SK-N-SH (cell line): ENCODE measurements at regions not wholly inside any gene's neighbourhood (a gene's known extent, or its start where the extent isn't known, plus 50 kb on each side); places are given as distances from the start of the nearest gene placed in this dataset.

Experiments
- CTCF ChIA-PET: fragments of 300-600, 350-600 bp; formaldehyde crosslinking; extraction: SDS; loops from one replicate; lab custom pipeline; 2021; lab: Yijun Ruan, JAX
- POLR2A ChIA-PET: fragments of 350-600 bp; sonication (Branson Sonifier 250); formaldehyde crosslinking; extraction: SDS; loops from one replicate; lab custom pipeline; 2020; ENCODE audit warnings: antibody characterized with exemption, inconsistent platforms; lab: Yijun Ruan, JAX
- DNase-seq: peaks from one replicate; pipeline ENCODE4 v3.0.0; 2012
- H2AFZ ChIP-seq: fragments of 200-600 bp; sonication (generic); 2 replicates; pipeline ENCODE4 v1.8.1; 2016; ENCODE audit warnings: antibody characterized with exemption, mild to moderate bottlenecking, low read depth
- H3F3A ChIP-seq: fragments of 200-600 bp; sonication (generic); replicated peaks from 2 replicates; pipeline ENCODE3; 2016; ENCODE audit warnings: antibody characterized with exemption, mild to moderate bottlenecking; ENCODE audit not compliant: insufficient read depth
- H3K27ac ChIP-seq, 2 experiments: fragments of 200-500 bp in 1 of 2; fragments of 200-600 bp in 1 of 2; sonication (Bioruptor generic) in 1 of 2; sonication (generic), shearing (Covaris generic) in 1 of 2; 2 replicates each; pipeline versions ENCODE4 v1.5.1 to v1.6.1; 2014 to 2016; ENCODE audit warnings: low read depth in 2 of 2, inconsistent platforms in 1 of 2, low read length in 1 of 2, mild to moderate bottlenecking in 1 of 2, mixed read lengths in 1 of 2
- H3K27me3 ChIP-seq: fragments of 200-600 bp; sonication (generic), shearing (Covaris generic); 2 replicates; pipeline ENCODE4 v1.6.1; 2016; ENCODE audit warnings: mixed run types; ENCODE audit not compliant: insufficient read depth
- H3K36me3 ChIP-seq, 2 experiments: fragments of 200-500 bp in 1 of 2; fragments of 200-600 bp in 1 of 2; sonication (Bioruptor generic) in 1 of 2; sonication (generic) in 1 of 2; replicated peaks in 1 of 2; 2 replicates each; pipeline versions ENCODE3 to v1.5.1; 2014 to 2016; ENCODE audit warnings: low read length in 1 of 2, mild to moderate bottlenecking in 1 of 2; ENCODE audit not compliant: insufficient read depth in 2 of 2, control insufficient read depth in 1 of 2
- H3K4me1 ChIP-seq, 2 experiments: fragments of 200-500 bp in 1 of 2; fragments of 200-600 bp in 1 of 2; sonication (Bioruptor generic) in 1 of 2; sonication (generic), shearing (Covaris generic) in 1 of 2; 2 replicates each; pipeline versions ENCODE4 v1.5.1 to v1.6.1; 2014 to 2016; ENCODE audit warnings: low read depth in 1 of 2, low read length in 1 of 2, mixed run types in 1 of 2; ENCODE audit not compliant: insufficient read depth in 2 of 2, control insufficient read depth in 1 of 2
- H3K4me2 ChIP-seq: fragments of 200-600 bp; sonication (generic), shearing (Covaris generic); 2 replicates; pipeline ENCODE4 v1.6.1; 2017; ENCODE audit warnings: mixed run types
- H3K4me3 ChIP-seq, 2 experiments: fragments of 200-500 bp in 1 of 2; fragments of 200-600 bp in 1 of 2; sonication (Bioruptor generic) in 1 of 2; sonication (generic), shearing (Covaris generic) in 1 of 2; 2 replicates each; pipeline versions ENCODE4 v1.5.1 to v1.8.1; 2014 to 2016; ENCODE audit warnings: low read depth in 2 of 2, inconsistent platforms in 1 of 2, low read length in 1 of 2, mild to moderate bottlenecking in 1 of 2, mixed read lengths in 1 of 2, moderate library complexity in 1 of 2
- H3K79me2 ChIP-seq: fragments of 200-600 bp; sonication (generic); 2 replicates; pipeline ENCODE4 v1.8.1; 2017; ENCODE audit warnings: mild to moderate bottlenecking; ENCODE audit not compliant: insufficient read depth
- H3K9ac ChIP-seq: fragments of 200-600 bp; sonication (generic); 2 replicates; pipeline ENCODE4 v1.6.1; 2017; ENCODE audit warnings: mixed run types
- H3K9me2 ChIP-seq: fragments of 200-600 bp; sonication (generic); 2 replicates; pipeline ENCODE4 v1.6.1; 2017; ENCODE audit warnings: mixed run types
- H3K9me3 ChIP-seq: fragments of 200-600 bp; sonication (generic); 2 replicates; pipeline ENCODE4 v1.6.1; 2017; ENCODE audit warnings: mixed run types, mild to moderate bottlenecking, moderate library complexity
- H4K20me1 ChIP-seq: fragments of 200-600 bp; sonication (generic); 2 replicates; pipeline ENCODE4 v1.6.1; 2017; ENCODE audit warnings: mild to moderate bottlenecking, mixed run types; ENCODE audit not compliant: insufficient read depth
- ELF1 ChIP-seq: IDR thresholded peaks from 2 replicates; pipeline ENCODE4 v1.4.0; 2012
- EZH2phosphoT487 ChIP-seq: fragments of 200-600 bp; sonication (generic); IDR thresholded peaks from 2 replicates; pipeline ENCODE4 v1.6.1; 2017; ENCODE audit warnings: low read depth, mixed run types, mild to moderate bottlenecking, antibody characterized with exemption, moderate library complexity, borderline replicate concordance
- FOXM1 ChIP-seq: IDR thresholded peaks from 2 replicates; pipeline ENCODE4 v1.4.0; 2012; ENCODE audit warnings: low read depth, mild to moderate bottlenecking
- GABPA ChIP-seq: IDR thresholded peaks from 2 replicates; pipeline ENCODE4 v1.4.0; 2012; ENCODE audit warnings: low read depth, mild to moderate bottlenecking
- JUND ChIP-seq: IDR thresholded peaks from 2 replicates; pipeline ENCODE4 v1.4.0; 2012
- MAX ChIP-seq: IDR thresholded peaks from 2 replicates; pipeline ENCODE4 v1.4.0; 2012; ENCODE audit warnings: low read depth
- MXI1 ChIP-seq: IDR thresholded peaks from 2 replicates; pipeline ENCODE4 v1.6.1; 2012; ENCODE audit warnings: mild to moderate bottlenecking, low read depth, low read length, improper control_type of control experiment
- NFIC ChIP-seq: IDR thresholded peaks from 2 replicates; pipeline ENCODE4 v1.4.0; 2012; ENCODE audit warnings: borderline replicate concordance
- NRF1 ChIP-seq: IDR thresholded peaks from 2 replicates; pipeline ENCODE4 v1.6.1; 2012; ENCODE audit warnings: low read depth, mild to moderate bottlenecking, low read length
- PBX3 ChIP-seq: IDR thresholded peaks from 2 replicates; pipeline ENCODE4; 2012
- POLR2AphosphoS5 ChIP-seq: IDR thresholded peaks from 2 replicates; pipeline ENCODE4 v1.6.1; 2012; ENCODE audit warnings: low read depth, low read length
- RAD21 ChIP-seq: IDR thresholded peaks from 2 replicates; pipeline ENCODE4 v1.6.1; 2012; ENCODE audit warnings: mild to moderate bottlenecking, low read length
- RCOR1 ChIP-seq: fragments of 150-350 bp; IDR thresholded peaks from 2 replicates; pipeline ENCODE4 v1.6.1; 2017; ENCODE audit warnings: antibody characterized with exemption, low read length
- SIN3A ChIP-seq: IDR thresholded peaks from 2 replicates; pipeline ENCODE4 v1.6.1; 2012; ENCODE audit warnings: low read depth, mild to moderate bottlenecking, low read length, moderate library complexity, borderline replicate concordance
- TAF1 ChIP-seq: IDR thresholded peaks from 2 replicates; pipeline ENCODE4 v1.6.1; 2012; ENCODE audit warnings: low read depth, mild to moderate bottlenecking, low read length, moderate library complexity, borderline replicate concordance
- TCF12 ChIP-seq: IDR thresholded peaks from 2 replicates; pipeline ENCODE4 v1.4.0; 2012
- TEAD4 ChIP-seq: IDR thresholded peaks from 2 replicates; pipeline ENCODE4 v1.4.0; 2012; ENCODE audit warnings: mild to moderate bottlenecking, borderline replicate concordance; ENCODE audit not compliant: insufficient read depth
- USF2 ChIP-seq: fragments of 150-350 bp; IDR thresholded peaks from 2 replicates; pipeline ENCODE4 v1.6.1; 2017; ENCODE audit warnings: antibody characterized with exemption, low read length, low read depth, borderline replicate concordance
- WGBS: methylation state at CpG from one replicate; pipeline ENCODE4 v1.1.6; 2017; ENCODE audit warnings: low lambda C conversion rate; 5-methylcytosine and 5-hydroxymethylcytosine counted together
- TF ChIP-seq, protein P1 (sequence below): IDR thresholded peaks from 2 replicates; pipeline ENCODE4 v1.6.1; 2012; ENCODE audit warnings: mild to moderate bottlenecking, low read depth, low read length, moderate library complexity
- TF ChIP-seq, protein P2 (sequence below): fragments of 150-350 bp; IDR thresholded peaks from 2 replicates; pipeline ENCODE4 v1.6.1; 2016; ENCODE audit warnings: mild to moderate bottlenecking, low read depth, low read length

DNA sequence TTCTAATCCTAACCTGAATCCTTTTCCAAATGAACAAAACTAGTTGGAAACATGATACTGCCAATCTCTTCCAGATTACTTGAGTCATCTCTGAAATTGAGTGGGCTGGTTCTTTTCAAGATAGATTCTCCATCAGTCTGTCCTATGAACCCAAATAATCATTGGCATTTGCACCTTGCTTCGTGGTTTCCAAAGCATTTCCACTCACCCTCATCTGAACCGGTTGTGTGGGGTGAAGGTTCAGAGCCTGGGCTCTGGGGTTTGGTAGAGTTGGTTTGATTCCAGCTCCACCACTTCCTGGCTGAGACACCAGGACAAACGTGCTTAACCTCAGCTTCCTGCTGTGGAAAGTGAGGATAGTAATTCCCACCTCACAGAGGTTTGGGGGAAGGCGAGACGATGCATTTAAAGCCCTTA is 206.4 kb upstream of the E2F8 start:
- no peak for TF ChIP-seq ELF1
- TF ChIP-seq RAD21, result no peak
- no peak for TF ChIP-seq RCOR1
- TF ChIP-seq POLR2AphosphoS5, result no peak
- TF ChIP-seq, protein P1, sequence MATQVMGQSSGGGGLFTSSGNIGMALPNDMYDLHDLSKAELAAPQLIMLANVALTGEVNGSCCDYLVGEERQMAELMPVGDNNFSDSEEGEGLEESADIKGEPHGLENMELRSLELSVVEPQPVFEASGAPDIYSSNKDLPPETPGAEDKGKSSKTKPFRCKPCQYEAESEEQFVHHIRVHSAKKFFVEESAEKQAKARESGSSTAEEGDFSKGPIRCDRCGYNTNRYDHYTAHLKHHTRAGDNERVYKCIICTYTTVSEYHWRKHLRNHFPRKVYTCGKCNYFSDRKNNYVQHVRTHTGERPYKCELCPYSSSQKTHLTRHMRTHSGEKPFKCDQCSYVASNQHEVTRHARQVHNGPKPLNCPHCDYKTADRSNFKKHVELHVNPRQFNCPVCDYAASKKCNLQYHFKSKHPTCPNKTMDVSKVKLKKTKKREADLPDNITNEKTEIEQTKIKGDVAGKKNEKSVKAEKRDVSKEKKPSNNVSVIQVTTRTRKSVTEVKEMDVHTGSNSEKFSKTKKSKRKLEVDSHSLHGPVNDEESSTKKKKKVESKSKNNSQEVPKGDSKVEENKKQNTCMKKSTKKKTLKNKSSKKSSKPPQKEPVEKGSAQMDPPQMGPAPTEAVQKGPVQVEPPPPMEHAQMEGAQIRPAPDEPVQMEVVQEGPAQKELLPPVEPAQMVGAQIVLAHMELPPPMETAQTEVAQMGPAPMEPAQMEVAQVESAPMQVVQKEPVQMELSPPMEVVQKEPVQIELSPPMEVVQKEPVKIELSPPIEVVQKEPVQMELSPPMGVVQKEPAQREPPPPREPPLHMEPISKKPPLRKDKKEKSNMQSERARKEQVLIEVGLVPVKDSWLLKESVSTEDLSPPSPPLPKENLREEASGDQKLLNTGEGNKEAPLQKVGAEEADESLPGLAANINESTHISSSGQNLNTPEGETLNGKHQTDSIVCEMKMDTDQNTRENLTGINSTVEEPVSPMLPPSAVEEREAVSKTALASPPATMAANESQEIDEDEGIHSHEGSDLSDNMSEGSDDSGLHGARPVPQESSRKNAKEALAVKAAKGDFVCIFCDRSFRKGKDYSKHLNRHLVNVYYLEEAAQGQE, result no peak
- TF ChIP-seq TCF12, result no peak
- no peak for TF ChIP-seq PBX3
- no peak for TF ChIP-seq MXI1
- TF ChIP-seq NRF1, result no peak
- no peak for TF ChIP-seq GABPA
- TF ChIP-seq USF2, result no peak
- TF ChIP-seq TEAD4, result no peak
- TF ChIP-seq NFIC, result no peak
- TF ChIP-seq, protein P2, sequence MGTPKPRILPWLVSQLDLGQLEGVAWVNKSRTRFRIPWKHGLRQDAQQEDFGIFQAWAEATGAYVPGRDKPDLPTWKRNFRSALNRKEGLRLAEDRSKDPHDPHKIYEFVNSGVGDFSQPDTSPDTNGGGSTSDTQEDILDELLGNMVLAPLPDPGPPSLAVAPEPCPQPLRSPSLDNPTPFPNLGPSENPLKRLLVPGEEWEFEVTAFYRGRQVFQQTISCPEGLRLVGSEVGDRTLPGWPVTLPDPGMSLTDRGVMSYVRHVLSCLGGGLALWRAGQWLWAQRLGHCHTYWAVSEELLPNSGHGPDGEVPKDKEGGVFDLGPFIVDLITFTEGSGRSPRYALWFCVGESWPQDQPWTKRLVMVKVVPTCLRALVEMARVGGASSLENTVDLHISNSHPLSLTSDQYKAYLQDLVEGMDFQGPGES, result no peak
- TF ChIP-seq MAX, result no peak
- no peak for TF ChIP-seq EZH2phosphoT487
- TF ChIP-seq JUND, result no peak
- no peak for TF ChIP-seq TAF1
- no peak for TF ChIP-seq SIN3A
- TF ChIP-seq FOXM1, result no peak
- H3K27me3 ChIP-seq, result peaks cover 4% of the 10 kb centered on the region
- 34% methylated on average over 2 of the region's 5 CpGs for WGBS
- H3K9ac ChIP-seq, result no peak overlapping the region
- no peaks in the 10 kb centered on the region for H3K79me2 ChIP-seq
- H3K27ac ChIP-seq, result no peak overlapping the region
- ChIA-PET POLR2A (no interaction called here), CTCF (no interaction called here)
- DNase-seq, result no peak
- no peaks in the 10 kb centered on the region for H3K9me3 ChIP-seq
- H3K4me2 ChIP-seq, result no peak overlapping the region
- H3K36me3 ChIP-seq, result no peaks in the 10 kb centered on the region
- peaks cover 0 to 12% of the 10 kb centered on the region in 2 experiments; a peak in 1 of 4 replicates for H3K4me1 ChIP-seq
- no peak overlapping the region for H2AFZ ChIP-seq
- no peaks in the 10 kb centered on the region for H3K9me2 ChIP-seq
- no peaks in the 10 kb centered on the region for H3F3A ChIP-seq
- no peak overlapping the region for H3K4me3 ChIP-seq
- no peaks in the 10 kb centered on the region for H4K20me1 ChIP-seq
